DOHH2 (cell line): ENCODE measurements at regions not wholly inside any gene's neighbourhood (a gene's known extent, or its start where the extent isn't known, plus 50 kb on each side); places are given as distances from the start of the nearest gene placed in this dataset.

Experiments used
- H3F3A ChIP-seq: fragments of 200-600 bp; sonication (generic), shearing (Covaris generic); 2 replicates; pipeline ENCODE4 v1.6.0; 2016; ENCODE audit warnings: antibody characterized with exemption, mild to moderate bottlenecking; ENCODE audit not compliant: control insufficient read depth, insufficient read depth
- H3K27ac ChIP-seq: fragments of 200-600 bp; sonication (generic); 2 replicates; pipeline ENCODE4 v1.5.1; 2014; ENCODE audit warnings: low read depth, mild to moderate bottlenecking, low read length, moderate library complexity
- H3K27me3 ChIP-seq: fragments of 200-600 bp; sonication (generic); 2 replicates; pipeline ENCODE4 v1.6.1; 2014; ENCODE audit warnings: mild to moderate bottlenecking, low read length, mixed read lengths; ENCODE audit not compliant: control insufficient read depth
- H3K36me3 ChIP-seq: fragments of 200-600 bp; sonication (generic); 2 replicates; pipeline ENCODE4 v1.6.1; 2014; ENCODE audit warnings: mild to moderate bottlenecking, low read length, moderate library complexity, mixed read lengths; ENCODE audit not compliant: control insufficient read depth
- H3K4me1 ChIP-seq: fragments of 200-600 bp; sonication (generic); 2 replicates; pipeline ENCODE4 v1.6.1; 2014; ENCODE audit warnings: mild to moderate bottlenecking, low read length, mixed read lengths; ENCODE audit not compliant: control insufficient read depth
- H3K4me2 ChIP-seq: fragments of 200-600 bp; sonication (generic); 2 replicates; pipeline ENCODE4 v1.6.0; 2014; ENCODE audit warnings: mild to moderate bottlenecking, low read length, moderate library complexity
- H3K4me3 ChIP-seq: fragments of 200-600 bp; sonication (generic); 2 replicates; pipeline ENCODE4 v1.5.1; 2014; ENCODE audit warnings: mild to moderate bottlenecking, low read length, mixed read lengths
- H3K79me2 ChIP-seq: fragments of 200-600 bp; sonication (generic); 2 replicates; pipeline ENCODE4 v1.6.1; 2014; ENCODE audit warnings: mild to moderate bottlenecking, low read length, mixed read lengths; ENCODE audit not compliant: control insufficient read depth
- H3K9me2 ChIP-seq: fragments of 200-600 bp; sonication (generic); replicated peaks from 2 replicates; pipeline ENCODE4 v1.6.1; 2014; ENCODE audit warnings: mild to moderate bottlenecking, low read length, mixed read lengths; ENCODE audit not compliant: control insufficient read depth
- H3K9me3 ChIP-seq: fragments of 200-600 bp; sonication (generic); 2 replicates; pipeline ENCODE4 v1.6.1; 2014; ENCODE audit warnings: antibody characterized with exemption, low read length, mixed read lengths; ENCODE audit not compliant: control insufficient read depth, insufficient read depth
- H4K20me1 ChIP-seq: fragments of 200-600 bp; sonication (generic); 2 replicates; pipeline ENCODE4 v1.6.0; 2014; ENCODE audit warnings: low read depth, mild to moderate bottlenecking, antibody characterized with exemption, low read length, moderate library complexity; ENCODE audit not compliant: control insufficient read depth, insufficient read depth
- EZH2phosphoT487 ChIP-seq: fragments of 200-600 bp; sonication (generic); IDR thresholded peaks from 2 replicates; pipeline ENCODE4 v1.6.1; 2017; ENCODE audit warnings: borderline replicate concordance, mild to moderate bottlenecking, antibody characterized with exemption, low read length, moderate library complexity, mixed read lengths
- TF ChIP-seq, protein P1 (sequence below): fragments of 200-600 bp; sonication (generic); IDR thresholded peaks from one replicate; pipeline ENCODE4 v1.5.1; 2014; ENCODE audit warnings: antibody characterized with exemption, mild to moderate bottlenecking, low read depth, low read length; ENCODE audit not compliant: poor library complexity, severe bottlenecking

DNA sequence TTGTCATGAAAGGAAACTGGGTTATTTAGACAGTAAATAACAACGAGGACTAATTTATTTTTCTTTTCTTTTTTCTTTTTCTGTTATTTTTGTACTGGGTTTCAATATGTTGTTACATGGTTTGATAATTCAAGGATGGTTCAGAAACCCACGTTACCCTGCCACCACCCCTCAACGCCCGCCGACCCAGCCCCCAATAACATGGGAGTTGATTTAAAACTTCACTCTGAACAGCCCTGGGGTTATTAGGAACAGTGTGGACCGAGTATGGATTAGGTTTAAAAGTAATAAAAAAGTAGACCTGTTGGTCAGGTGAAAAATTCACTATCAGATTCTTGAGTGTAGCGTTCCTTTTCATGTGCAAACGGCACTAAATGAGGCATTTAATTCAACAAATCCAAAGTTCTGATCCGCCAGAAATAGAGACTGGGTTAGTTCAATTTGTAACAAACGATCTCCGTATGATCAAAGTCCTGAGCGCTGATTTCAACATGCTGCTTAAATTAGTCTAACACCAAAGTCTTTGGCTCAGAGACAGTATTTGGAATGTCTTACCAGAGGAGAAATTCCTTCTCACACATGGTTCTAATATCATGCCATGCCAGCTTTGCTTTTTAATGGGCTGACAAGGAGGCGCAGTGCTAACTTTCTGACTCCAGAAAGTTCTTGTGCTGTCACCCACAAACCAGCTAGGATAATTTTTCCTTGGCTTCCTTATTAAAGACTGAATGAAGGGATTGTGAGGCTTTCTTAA lies 173.1 kb upstream of the IRX3 start:
- TF ChIP-seq, protein P1, sequence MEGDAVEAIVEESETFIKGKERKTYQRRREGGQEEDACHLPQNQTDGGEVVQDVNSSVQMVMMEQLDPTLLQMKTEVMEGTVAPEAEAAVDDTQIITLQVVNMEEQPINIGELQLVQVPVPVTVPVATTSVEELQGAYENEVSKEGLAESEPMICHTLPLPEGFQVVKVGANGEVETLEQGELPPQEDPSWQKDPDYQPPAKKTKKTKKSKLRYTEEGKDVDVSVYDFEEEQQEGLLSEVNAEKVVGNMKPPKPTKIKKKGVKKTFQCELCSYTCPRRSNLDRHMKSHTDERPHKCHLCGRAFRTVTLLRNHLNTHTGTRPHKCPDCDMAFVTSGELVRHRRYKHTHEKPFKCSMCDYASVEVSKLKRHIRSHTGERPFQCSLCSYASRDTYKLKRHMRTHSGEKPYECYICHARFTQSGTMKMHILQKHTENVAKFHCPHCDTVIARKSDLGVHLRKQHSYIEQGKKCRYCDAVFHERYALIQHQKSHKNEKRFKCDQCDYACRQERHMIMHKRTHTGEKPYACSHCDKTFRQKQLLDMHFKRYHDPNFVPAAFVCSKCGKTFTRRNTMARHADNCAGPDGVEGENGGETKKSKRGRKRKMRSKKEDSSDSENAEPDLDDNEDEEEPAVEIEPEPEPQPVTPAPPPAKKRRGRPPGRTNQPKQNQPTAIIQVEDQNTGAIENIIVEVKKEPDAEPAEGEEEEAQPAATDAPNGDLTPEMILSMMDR, result no peak
- no peak for TF ChIP-seq EZH2phosphoT487
- H3K4me3 ChIP-seq, result no peak overlapping the region
- no peak overlapping the region for H3K27ac ChIP-seq
- H3K4me1 ChIP-seq, result no peaks in the 10 kb centered on the region
- no peaks in the 10 kb centered on the region for H3K79me2 ChIP-seq
- no peaks in the 10 kb centered on the region for H3K36me3 ChIP-seq
- no peaks in the 10 kb centered on the region for H3K27me3 ChIP-seq
- no peak overlapping the region for H3K4me2 ChIP-seq
- H3K9me2 ChIP-seq, result no peaks in the 10 kb centered on the region
- no peaks in the 10 kb centered on the region for H3K9me3 ChIP-seq
- no peaks in the 10 kb centered on the region for H4K20me1 ChIP-seq
- H3F3A ChIP-seq, result no peaks in the 10 kb centered on the region

DNA sequence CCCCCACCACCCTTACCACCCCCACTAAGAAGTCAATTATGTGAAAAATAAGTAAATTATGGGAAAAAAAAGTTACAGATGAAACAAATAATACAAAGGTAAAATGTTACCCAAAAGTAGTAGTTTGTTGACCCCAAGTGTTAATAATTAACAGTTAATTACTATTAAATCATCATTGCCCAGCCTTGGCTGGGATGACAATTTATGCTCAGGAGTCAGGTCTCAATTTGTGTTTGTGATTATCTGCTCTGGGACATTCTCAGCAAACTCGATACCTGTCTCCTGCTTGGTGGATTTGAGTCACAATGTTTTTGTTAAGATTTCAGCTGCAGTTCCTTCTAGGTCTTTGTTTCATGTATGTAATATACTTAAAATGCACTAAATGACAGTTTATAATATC lies 172.3 kb upstream of the IRX3 start:
- Histone ChIP-seq H3K36me3 (no peaks in the 10 kb centered on the region), H3K4me1 (no peaks in the 10 kb centered on the region), H4K20me1 (no peaks in the 10 kb centered on the region), H3F3A (no peaks in the 10 kb centered on the region), H3K27ac (no peak overlapping the region), H3K9me2 (no peaks in the 10 kb centered on the region), H3K27me3 (no peaks in the 10 kb centered on the region), H3K4me2 (no peak overlapping the region), H3K79me2 (no peaks in the 10 kb centered on the region), H3K9me3 (no peaks in the 10 kb centered on the region), H3K4me3 (no peak overlapping the region)
- TF ChIP-seq, protein P1, result no peak
- no peak for TF ChIP-seq EZH2phosphoT487

DNA sequence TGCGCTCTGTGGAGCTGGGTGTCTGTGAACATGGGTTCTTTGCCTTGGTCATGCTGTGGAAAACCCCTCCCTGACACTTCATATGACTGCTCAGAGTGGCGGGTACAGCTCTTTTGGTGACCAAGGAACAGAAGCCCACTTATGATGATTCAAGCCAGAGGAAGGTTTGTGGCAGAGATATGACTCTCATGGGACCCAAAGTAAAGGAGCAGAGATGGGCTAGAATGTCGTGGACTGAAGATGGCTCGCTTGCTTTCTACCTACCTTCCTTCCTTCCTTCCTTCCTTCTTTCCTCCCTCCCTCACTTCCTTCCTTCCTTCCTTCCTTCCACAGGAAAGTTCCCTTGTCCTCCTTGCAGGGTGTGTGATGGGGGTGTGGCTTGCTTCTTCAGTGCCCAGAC lies 169.7 kb upstream of the IRX3 start:
- Histone ChIP-seq H3K9me2 (no peaks in the 10 kb centered on the region), H3K79me2 (no peaks in the 10 kb centered on the region), H3K4me3 (no peak overlapping the region), H3K27ac (no peak overlapping the region), H3F3A (no peaks in the 10 kb centered on the region), H3K4me2 (no peak overlapping the region), H3K4me1 (no peaks in the 10 kb centered on the region), H3K27me3 (no peaks in the 10 kb centered on the region), H4K20me1 (no peaks in the 10 kb centered on the region), H3K36me3 (no peaks in the 10 kb centered on the region), H3K9me3 (no peaks in the 10 kb centered on the region)
- TF ChIP-seq, protein P1, result no peak
- no peak for TF ChIP-seq EZH2phosphoT487
